ENCODE measurements at regions not wholly inside any gene's neighbourhood (a gene's known extent, or its start where the extent isn't known, plus 50 kb on each side); places are given as distances from the start of the nearest gene placed in this dataset.

- ChIA-PET CTCF (no interaction called here), POLR2A (no interaction called here)
- TF ChIP-seq, protein P1, sequence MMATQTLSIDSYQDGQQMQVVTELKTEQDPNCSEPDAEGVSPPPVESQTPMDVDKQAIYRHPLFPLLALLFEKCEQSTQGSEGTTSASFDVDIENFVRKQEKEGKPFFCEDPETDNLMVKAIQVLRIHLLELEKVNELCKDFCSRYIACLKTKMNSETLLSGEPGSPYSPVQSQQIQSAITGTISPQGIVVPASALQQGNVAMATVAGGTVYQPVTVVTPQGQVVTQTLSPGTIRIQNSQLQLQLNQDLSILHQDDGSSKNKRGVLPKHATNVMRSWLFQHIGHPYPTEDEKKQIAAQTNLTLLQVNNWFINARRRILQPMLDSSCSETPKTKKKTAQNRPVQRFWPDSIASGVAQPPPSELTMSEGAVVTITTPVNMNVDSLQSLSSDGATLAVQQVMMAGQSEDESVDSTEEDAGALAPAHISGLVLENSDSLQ (IDR thresholded peaks at IDR 0.05) = no peak
- TF ChIP-seq CTBP1 (IDR thresholded peaks at IDR 0.05; ENCODE audit: borderline replicate concordance) (no peak), HDGF (IDR thresholded peaks at IDR 0.05; ENCODE audit: borderline replicate concordance) (no peak), NFRKB (IDR thresholded peaks at IDR 0.05) (no peak), FOXA1 (IDR thresholded peaks at IDR 0.05) (no peak), FOXK2 (IDR thresholded peaks at IDR 0.05) (no peak), ELF4 (IDR thresholded peaks at IDR 0.05) (no peak), SUZ12 (IDR thresholded peaks at IDR 0.05) (no peak), TARDBP (IDR thresholded peaks at IDR 0.05) (no peak), SP1 (IDR thresholded peaks at IDR 0.05) (no peak)
- DNase-seq (ENCODE audit: extremely low spot score) = no peak
Measured at GRCh38 chr7:136654406-136654805, 214.0 kb upstream of the CHRM2 start.

- POLR2A ChIA-PET = no interaction called here
- no peak for DNase-seq (ENCODE audit: extremely low spot score)
- CTCF ChIA-PET = no interaction called here
- TF ChIP-seq ARNT (IDR thresholded peaks at IDR 0.05) (no peak), TARDBP (IDR thresholded peaks at IDR 0.05) (no peak), LEF1 (IDR thresholded peaks at IDR 0.05; ENCODE audit: borderline replicate concordance) (no peak), FOXK2 (IDR thresholded peaks at IDR 0.05) (no peak), FOXA1 (IDR thresholded peaks at IDR 0.05) (no peak), HDGF (IDR thresholded peaks at IDR 0.05; ENCODE audit: borderline replicate concordance) (no peak), CTBP1 (IDR thresholded peaks at IDR 0.05; ENCODE audit: borderline replicate concordance) (no peak), ZNF384 (IDR thresholded peaks at IDR 0.05) (no peak), SUZ12 (IDR thresholded peaks at IDR 0.05) (no peak), L3MBTL2 (conservative IDR thresholded peaks at IDR 0.05) (no peak), NFRKB (IDR thresholded peaks at IDR 0.05) (no peak), ELF4 (IDR thresholded peaks at IDR 0.05) (no peak), FOXM1 (IDR thresholded peaks at IDR 0.05; ENCODE audit: borderline replicate concordance) (no peak), BHLHE40 (IDR thresholded peaks at IDR 0.05; ENCODE audit: borderline replicate concordance) (no peak), SP1 (IDR thresholded peaks at IDR 0.05) (no peak)
- TF ChIP-seq, protein P1 (IDR thresholded peaks at IDR 0.05) = no peak
Measured at GRCh38 chr7:136652635-136653370, 215.6 kb upstream of the CHRM2 start.

DNA sequence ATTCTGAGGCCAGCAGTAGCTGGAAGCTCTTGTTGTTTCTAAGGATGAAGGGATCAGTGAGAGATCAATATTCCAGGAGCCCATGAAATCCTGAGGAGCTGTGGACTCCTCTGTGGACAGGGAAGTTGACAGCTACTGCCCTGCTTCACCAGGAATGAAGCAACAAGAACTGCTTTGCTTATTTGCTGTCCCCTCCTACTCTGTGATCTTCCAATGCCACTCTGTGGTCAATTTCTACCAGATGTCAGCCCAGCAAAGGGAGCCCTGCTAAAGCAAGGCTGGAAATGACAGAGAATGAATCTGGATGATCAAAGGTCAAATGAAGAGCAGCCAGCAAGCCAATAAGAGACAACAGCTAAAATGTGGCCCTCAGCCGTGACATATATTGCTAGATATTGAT is 227.5 kb upstream of the CHRM2 start:
- POLR2A ChIA-PET = no interaction called here
- DNase-seq (ENCODE audit: extremely low spot score) = no peak
- TF ChIP-seq ELF4 (IDR thresholded peaks at IDR 0.05) (no peak), FOXA1 (IDR thresholded peaks at IDR 0.05) (no peak), CTBP1 (IDR thresholded peaks at IDR 0.05; ENCODE audit: borderline replicate concordance) (no peak), LEF1 (IDR thresholded peaks at IDR 0.05; ENCODE audit: borderline replicate concordance) (no peak), FOXK2 (IDR thresholded peaks at IDR 0.05) (no peak), SP1 (IDR thresholded peaks at IDR 0.05) (no peak), FOXM1 (IDR thresholded peaks at IDR 0.05; ENCODE audit: borderline replicate concordance) (no peak), L3MBTL2 (conservative IDR thresholded peaks at IDR 0.05) (no peak), HDGF (IDR thresholded peaks at IDR 0.05; ENCODE audit: borderline replicate concordance) (no peak), NFRKB (IDR thresholded peaks at IDR 0.05) (no peak)
- TF ChIP-seq, protein P1 (IDR thresholded peaks at IDR 0.05) = no peak
- CTCF ChIA-PET = no interaction called here

DNA sequence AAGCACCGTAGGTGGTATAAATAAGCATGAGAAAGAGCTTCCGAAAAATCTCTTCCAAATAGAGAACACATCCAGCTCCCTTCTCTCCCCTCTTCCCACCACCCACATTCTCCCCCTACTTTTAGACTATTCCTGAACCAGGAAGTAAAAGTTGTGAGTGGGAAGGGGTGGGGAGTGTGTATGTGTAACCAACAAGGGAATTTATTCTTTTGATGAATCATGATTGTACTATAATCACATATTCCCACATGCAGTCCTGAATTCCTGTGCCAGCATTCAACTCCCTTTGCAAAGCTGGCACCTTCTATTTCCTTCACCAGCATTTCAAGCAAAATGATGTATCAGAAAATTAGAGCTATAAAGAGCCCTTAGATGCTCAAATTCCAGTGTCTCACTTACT is 230.6 kb upstream of the CHRM2 start:
- ChIA-PET POLR2A (no interaction called here), CTCF (interaction anchor here (0.7 kb wide), 1 partner anchor 49 kb away, joined by 3 read pairs; no protein-coding TSS in a partner anchor)

DNA sequence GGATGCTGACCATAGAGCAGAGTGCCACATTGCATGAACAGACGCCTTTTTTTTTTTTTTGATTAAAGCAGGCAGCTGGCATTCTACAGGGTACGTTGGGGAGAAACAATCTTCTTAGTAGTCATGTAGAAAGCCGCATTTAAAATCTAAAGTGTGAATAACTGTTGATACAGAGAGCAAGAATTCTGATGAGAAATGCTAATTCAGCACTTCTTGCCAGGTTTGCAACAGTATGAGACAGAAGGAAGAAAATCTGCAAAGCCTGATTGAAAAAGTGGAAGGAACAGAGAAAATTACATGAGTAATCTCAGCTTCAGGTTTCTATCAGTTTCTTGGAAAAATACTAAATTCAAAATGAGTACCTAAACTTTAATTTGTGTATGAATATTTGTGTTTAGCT is 232.7 kb upstream of the CHRM2 start:
- TF ChIP-seq CTBP1 (IDR thresholded peaks at IDR 0.05; ENCODE audit: borderline replicate concordance) (no peak), FOXM1 (IDR thresholded peaks at IDR 0.05; ENCODE audit: borderline replicate concordance) (no peak), FOXA1 (IDR thresholded peaks at IDR 0.05) (no peak), BHLHE40 (IDR thresholded peaks at IDR 0.05; ENCODE audit: borderline replicate concordance) (no peak), ARNT (IDR thresholded peaks at IDR 0.05) (no peak), ELF4 (IDR thresholded peaks at IDR 0.05) (no peak), FOXK2 (IDR thresholded peaks at IDR 0.05) (no peak), ZNF384 (IDR thresholded peaks at IDR 0.05) (no peak), HDGF (IDR thresholded peaks at IDR 0.05; ENCODE audit: borderline replicate concordance) (no peak), L3MBTL2 (conservative IDR thresholded peaks at IDR 0.05) (no peak)
- TF ChIP-seq, protein P1 (IDR thresholded peaks at IDR 0.05) = no peak
- no peak for DNase-seq (ENCODE audit: extremely low spot score)
- CTCF ChIA-PET = no interaction called here
- POLR2A ChIA-PET = no interaction called here

More for the DNA sequence above, 230.6 kb upstream of the CHRM2 start:
- DNase-seq (ENCODE audit: extremely low spot score) = no peak
- TF ChIP-seq ZNF384 (IDR thresholded peaks at IDR 0.05) = no peak
- TF ChIP-seq HDGF (IDR thresholded peaks at IDR 0.05; ENCODE audit: borderline replicate concordance) = no peak
- no peak for TF ChIP-seq SUZ12 (IDR thresholded peaks at IDR 0.05)

GRCh38 chr7:136618818-136619217 is 249.6 kb upstream of the CHRM2 start:
- no peak for DNase-seq (ENCODE audit: extremely low spot score)
- ChIA-PET POLR2A (no interaction called here), CTCF (no interaction called here)
- TF ChIP-seq HDGF (IDR thresholded peaks at IDR 0.05; ENCODE audit: borderline replicate concordance) (no peak), SP1 (IDR thresholded peaks at IDR 0.05) (no peak), TARDBP (IDR thresholded peaks at IDR 0.05) (no peak), FOXM1 (IDR thresholded peaks at IDR 0.05; ENCODE audit: borderline replicate concordance) (no peak), ELF4 (IDR thresholded peaks at IDR 0.05) (no peak), ARNT (IDR thresholded peaks at IDR 0.05) (no peak), BHLHE40 (IDR thresholded peaks at IDR 0.05; ENCODE audit: borderline replicate concordance) (no peak), SUZ12 (IDR thresholded peaks at IDR 0.05) (no peak), FOXA1 (IDR thresholded peaks at IDR 0.05) (no peak), FOXK2 (IDR thresholded peaks at IDR 0.05) (no peak), CTBP1 (IDR thresholded peaks at IDR 0.05; ENCODE audit: borderline replicate concordance) (no peak), ZNF384 (IDR thresholded peaks at IDR 0.05) (no peak), NFRKB (IDR thresholded peaks at IDR 0.05) (no peak), LEF1 (IDR thresholded peaks at IDR 0.05; ENCODE audit: borderline replicate concordance) (no peak)
- TF ChIP-seq, protein P1 (IDR thresholded peaks at IDR 0.05) = no peak

Data from HEK293T (cell line).